ENCODE measurements at regions not wholly inside any gene's neighbourhood (a gene's known extent, or its start where the extent isn't known, plus 50 kb on each side); places are given as distances from the start of the nearest gene placed in this dataset.

DNA sequence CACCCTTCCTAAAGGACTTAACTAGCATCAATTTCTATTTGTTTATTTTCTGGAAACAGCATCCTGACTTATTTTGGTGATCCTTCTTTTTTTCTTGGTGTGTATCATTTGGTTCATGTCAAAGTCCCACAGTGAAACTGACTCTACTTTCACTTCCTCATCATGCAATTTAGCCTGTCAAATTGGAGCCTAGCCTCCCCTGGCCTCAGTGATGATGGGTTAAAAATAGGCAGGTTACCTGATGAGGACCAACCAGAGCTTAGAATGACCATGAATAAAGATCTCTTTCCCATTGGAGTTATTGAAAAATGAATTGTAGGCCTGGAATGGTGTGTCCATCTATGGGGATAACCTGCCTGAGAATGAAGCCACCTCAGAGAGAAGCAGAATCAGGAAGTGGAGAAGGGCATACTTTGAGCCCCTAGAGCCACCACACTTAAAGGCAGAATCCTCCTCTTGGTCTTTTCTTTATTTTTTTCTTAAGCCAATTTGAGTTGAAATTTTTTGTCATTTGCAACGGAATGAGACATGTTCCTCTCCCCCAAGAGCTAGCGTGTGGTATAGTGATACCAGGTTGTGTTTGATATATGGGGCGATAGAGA, 105.6 kb downstream of the BTBD3 start:
- DNase-seq = no peak

DNA sequence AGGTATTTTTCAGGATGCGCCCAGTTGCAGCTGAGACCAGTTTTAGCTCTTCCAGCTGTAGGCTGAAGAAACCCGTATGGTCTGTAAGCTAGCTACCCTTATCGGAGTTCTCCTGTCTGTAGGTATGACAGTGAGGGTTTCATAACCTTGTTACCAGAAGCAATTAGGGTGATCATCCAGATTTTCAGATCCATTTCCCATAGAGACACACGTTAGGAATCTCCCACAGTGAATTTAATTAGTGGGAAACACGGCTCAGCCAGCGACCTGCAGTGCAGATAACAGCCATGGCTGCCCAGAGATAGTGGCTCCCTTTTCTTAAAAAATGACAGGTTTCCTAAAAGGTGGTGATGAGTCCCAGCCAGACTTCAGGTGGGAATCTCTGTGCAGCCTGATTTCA, 111.1 kb downstream of the BTBD3 start:
- no peak for DNase-seq

DNA sequence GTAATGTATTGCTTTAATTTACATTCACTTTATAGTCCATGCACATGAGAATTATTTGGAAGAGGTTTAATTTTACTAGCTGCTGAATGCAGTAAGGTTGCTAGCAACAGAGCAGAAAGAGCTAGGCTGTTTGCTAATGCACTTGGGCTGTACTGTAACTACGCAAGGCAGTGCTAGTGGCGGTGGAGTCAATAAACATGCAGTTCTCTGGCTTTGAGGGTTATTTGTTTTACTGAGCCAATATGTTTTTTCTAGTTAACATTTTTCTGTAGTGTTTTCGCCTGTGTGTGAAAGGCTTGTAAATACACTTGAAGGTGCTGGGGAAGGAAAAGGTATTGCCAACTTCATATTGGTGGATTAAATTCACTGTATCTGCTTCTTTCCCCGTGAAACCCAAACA, 112.8 kb downstream of the BTBD3 start:
- DNase-seq = no peak

DNA sequence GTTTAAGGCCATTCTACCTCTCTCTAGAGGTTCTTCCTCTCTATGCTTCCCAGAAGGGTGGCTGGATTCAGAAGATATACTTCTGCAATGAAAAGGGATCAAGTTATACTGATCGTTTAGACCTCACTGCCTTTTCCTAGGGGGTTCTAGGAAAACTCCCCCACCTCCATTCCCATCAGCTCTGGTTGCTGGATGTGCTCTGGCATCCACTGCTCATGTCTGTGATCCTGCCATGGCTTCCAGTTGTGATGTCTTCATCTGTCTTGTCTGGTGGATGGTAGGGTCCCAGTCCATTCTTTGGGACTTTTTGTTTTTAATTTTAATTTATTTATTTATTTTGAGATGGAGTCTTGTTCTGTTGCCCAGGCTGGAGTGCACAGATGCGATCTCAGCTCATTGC, 118.4 kb downstream of the BTBD3 start:
- no peak for DNase-seq

DNA sequence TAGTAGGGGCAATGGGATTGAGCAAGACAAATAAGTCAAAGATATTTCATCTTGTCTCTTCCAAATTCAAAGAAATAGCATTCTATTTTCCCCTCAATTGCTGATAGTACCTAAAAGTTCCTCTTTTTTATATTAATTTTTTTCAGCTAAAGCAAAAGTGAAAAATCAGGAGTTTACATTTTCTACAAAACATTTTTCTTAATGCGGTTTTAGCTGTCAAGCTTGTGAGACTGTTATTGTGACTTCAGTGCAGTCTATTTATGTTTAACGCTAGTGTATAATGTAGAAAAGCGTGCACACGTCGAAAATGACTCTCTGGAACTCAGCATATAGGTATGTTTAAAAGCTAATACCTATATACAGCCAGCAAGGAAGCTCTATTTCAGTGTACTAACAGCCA, 119.8 kb downstream of the BTBD3 start:
- no peak for DNase-seq

DNA sequence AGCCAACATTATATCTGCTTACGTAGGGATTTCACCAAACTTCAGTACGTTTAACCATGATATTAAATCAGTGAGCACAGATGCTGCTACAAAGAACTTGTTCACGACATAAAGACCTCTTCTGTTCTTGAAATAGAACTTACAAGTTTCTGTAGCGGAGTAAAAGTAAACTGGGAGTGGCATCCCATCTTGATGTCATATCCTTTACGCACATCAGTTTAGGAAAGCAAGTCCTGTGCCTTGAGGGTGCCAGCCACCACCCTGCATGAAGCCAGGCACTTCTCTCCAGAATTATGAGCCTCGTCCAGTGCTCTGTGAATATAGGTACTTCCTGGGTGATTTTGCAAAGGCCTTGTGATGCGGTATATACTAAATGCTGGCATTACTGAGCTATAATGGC, 122.6 kb downstream of the BTBD3 start:
- DNase-seq = no peak

DNA sequence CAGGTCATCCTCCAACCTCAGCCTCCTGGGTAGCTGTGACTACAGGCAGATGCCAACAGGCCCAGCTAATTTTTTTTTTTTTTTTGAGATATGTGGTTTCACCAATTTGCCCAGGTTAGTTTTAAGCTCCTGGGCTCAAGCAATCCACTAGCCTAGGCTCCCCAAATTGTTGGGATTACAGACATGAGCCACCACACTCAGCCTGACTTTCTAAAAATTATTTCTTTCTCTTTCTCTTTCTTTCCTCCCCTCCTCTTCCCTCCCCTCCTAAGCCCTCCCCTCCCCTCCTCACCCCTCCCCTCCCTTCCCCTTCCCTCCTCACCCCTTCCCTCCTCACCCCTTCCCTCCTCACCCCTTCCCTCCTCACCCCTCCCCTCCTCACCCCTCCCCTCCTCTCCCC, 127.3 kb downstream of the BTBD3 start:
- DNase-seq = no peak

DNA sequence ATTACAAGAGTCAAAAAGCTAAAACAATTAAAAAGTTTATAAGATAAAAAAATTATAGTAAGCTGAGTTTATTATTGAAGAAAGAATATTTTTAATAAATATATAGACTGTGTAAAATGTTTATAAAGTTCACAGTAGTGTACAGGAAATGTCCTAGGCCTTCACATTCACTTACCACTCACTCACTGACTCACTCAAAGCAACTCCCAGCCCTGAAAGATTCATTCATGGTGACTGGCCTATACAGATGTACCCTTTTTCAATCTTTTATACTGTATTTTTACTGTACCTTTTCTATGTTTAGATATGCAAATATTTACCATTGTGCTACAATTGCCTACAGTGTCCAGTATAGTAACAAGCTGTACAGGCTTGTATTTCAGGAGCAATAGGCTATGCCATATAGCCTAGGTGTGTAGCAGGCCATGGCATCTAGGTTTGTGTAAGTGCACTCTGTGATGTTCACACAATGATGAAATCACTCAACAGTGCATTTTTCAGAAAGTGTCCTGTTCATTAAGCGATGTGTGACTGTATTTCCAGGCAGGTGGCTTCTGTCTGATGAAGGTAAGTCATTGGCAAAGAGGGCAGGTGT, 130.2 kb downstream of the BTBD3 start:
- no peak for DNase-seq

DNA sequence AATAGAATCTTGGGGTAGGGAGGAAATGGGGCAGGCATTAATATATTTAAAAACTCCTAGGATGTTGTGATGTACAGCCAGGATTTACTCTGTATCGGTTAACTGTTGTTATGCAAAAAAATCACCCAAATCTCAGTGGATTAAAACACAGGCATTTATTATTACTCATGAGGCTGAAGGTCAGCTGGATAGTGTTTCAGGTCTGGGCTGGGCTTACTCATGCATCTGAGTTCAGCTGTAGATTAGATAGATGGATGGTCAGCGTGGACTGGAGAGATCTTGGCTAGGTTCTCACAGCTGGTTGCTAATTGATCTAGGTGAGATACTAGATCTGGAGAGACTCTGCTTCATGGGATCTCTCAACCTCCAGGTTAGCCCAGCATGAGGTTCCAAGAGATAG, 131.4 kb downstream of the BTBD3 start:
- DNase-seq = no peak

DNA sequence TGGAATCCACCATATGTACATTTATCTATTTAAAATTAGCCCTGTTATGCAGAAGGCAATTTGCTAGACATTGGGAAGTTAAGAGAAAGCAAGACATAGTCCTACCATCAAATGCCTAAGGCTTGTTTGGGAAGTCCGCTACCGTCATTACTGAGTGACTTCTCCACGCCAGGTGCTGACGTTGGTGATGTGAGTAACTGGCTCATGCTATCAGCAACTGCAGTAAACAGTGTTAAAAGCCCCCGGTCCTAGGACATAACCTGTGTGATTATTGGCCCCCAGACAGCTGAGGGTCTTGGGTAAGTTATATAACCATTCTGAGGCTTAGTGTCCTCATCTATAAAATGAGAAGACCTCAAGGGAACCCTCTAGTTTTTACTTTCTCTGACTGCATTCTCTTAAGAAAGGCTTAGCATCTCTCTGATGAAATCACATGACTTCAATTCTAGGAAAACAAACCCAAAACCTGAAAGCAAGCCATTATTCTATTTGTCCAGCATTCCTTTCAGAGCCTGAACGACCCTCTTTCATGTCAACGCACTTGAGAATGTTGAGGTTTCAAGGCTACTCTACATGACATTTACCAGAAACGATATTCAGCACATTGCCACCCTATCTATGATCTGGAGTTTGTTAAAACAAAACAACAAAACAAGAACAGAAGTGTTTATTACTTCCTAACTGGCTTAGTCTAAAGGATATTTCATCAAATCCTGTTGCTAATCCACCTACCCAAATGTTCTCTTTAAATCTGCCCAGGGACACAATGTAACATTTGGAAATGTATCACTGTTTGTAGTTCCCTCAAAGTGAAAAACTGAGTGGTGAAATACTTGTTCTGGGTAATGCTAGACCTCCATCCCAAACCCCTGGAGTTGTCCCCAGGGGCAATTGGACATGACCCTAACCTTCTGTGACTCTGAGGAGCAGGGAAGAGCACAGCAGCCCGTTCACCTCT, 133.8 kb downstream of the BTBD3 start:
- DNase-seq = no peak

DNA sequence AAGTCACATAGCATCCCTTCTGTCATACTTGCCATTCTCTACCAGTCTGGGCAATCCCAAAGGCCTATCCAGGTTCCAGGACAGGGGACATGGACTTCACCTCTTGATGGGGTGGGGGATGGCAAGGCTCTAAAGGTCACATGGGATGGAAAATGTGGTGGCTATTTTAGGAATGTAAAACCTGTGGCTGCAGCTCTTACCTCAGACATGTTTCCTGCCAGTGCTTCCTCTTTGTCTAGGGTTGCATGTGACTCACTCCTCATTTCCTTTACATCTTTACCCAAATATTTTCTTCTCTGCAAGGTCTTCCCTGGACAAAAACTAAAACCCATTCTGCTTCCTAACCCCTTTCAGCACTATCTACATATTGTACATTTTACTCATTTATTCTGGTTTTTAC, 135.7 kb downstream of the BTBD3 start:
- DNase-seq = no peak

DNA sequence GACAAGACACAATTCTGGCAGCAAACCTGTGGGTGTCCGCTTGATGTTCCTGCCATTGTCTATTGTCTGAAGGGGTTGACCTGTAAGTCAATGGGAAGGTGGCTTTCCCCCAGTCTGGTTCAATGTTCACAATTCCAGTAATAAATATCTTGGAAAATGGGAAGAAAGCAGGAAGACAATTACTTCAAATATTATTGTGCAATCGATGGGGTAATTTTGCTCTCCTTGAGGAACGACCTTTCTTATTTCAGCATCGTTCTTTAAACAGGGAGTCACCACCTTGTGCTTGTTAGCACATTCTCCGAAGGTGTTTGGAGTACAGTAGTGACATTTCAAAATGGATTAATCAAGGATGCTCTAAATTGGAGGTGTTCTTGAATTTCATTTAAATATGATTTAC, 136.9 kb downstream of the BTBD3 start:
- no peak for DNase-seq

DNA sequence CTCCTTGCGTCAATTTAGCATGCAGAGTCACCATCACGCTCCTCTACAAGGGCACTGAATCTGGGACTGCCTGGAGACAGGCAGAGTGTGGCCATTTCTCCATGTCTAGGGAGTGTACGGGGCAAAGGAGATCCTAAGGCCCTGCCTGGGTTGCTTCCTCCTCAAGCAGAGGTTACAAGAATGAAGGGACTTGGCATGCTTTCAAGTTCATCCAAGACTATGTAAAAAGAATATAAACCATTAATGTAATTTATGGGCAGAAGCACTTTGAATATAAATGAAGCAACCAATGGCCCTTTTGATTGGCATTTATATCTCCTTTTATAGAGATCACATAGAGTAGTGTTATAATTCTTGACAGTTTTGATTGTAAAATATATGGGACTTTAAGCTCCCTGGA, 137.5 kb downstream of the BTBD3 start:
- no peak for DNase-seq

DNA sequence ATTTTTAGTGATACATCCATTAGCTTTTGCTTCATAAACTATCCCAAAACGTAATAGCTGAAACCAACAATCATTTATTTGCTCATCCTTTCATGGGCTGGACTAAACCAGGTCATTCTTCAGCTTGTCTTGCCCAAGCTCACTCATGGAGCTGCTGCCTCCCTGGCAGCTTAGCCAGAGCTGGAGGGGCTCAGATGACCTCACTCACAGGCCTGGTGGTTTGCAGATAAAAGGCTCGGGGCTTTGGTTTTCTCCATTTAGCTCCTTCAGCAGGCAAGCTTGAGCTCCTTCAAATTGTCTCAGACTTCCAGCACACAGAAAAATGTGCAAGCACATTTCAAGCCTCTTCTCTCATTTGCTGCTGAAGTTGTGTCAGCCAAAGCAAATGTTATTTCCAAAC, 139.1 kb downstream of the BTBD3 start:
- no peak for DNase-seq

DNA sequence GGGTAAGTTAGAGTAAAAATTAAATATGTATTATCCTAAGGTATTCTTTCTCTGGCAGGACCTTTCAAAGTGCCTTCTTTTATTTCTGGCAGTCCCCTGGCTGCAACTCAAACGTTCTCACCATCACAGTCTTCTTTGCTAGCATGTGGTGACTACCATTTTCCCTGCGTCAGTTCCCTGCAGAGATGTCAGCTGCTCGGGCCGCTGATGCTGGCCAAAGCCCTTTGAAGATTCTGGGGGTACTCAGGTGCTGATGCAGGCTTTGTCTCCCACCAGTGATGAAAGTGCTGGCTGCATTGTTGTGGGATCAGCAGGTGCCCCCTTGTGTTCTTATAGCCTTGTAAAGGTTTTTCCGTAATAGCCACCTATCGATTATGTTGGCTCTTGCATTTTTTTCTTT, 140.1 kb downstream of the BTBD3 start:
- DNase-seq = no peak

DNA sequence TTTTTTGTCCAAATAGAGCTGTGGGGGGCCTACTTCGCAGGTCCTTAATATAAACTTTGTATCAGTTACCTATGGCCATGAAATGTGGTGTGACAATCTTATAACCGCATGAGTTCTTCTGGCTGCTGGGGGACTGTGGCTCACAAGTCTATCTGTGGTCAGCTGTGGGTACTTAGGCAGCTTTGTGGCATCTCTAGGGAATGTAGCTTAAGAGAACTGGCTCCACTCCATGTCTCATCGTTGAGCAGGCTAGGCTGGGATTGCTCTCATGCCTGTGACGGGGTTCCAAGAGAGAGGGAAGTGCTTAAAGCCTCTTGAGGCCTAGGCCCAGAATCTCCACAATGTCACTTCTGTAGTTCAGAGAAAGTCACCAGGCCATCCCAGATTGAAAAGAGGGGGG, 140.5 kb downstream of the BTBD3 start:
- DNase-seq = no peak

DNA sequence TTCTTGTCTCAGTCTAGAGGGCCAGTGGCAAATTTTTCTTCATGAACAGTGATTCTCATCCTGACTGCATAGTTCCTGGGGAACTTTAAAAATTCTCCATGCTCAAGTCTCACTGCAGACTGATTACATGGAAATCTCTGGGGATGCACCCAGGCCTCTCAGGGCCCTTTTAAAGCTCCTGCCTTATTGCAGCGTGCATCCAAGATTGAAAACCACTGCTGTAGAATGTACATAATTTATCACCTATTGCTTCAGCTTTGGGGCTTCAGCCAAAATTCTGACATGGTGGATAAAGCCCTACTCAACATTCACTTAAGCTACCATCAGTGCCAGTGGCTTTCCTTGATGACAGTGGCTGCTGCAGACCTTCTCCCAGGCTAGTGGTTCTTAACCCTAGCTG, 143.8 kb downstream of the BTBD3 start:
- no peak for DNase-seq

DNA sequence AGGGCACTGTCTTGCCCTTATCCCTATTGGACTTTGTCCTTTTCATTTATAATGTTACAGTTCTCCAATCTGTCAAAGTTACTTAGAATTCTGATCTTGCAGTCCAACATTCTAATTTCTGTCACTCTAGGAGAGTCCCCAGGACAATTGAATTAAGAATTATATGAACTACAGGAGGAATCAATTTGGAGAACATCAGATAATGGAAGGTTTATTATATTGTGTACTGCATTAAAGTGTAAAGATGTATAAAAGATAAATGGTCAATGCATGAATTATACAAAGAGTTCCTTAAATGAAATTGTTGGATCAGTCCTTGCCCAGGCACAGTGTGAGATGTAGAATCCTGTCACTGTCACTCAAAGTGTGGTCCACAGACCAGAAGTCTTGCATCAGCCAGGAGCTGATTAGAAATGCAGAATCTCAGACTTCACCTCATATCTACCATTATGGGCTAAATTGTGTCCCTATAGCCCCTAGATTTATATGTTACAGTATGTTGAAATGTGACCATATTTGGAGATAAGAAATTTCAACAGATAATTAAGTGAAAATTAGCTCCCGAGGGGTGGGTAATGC, 145.5 kb downstream of the BTBD3 start:
- DNase-seq = no peak

DNA sequence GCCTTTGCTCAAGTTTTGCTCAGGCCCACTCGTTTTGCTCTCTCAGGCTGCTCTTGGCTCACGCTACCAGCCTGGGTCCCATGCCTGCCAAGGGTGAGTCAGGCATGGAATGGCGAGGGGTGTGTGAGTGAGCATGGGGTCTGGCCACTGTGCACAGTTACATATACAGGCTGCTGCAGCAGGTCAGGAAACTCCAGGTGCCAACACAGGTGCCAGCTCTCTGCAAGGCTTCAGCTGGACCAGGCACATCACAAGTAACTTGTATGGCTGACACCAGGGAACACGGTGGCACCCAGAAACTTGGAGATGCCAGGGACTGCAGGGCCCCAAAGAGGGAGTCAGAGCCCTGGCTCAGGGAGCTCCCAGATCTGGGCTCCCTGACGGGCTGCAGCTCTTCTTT, 146.8 kb downstream of the BTBD3 start:
- no peak for DNase-seq

DNA sequence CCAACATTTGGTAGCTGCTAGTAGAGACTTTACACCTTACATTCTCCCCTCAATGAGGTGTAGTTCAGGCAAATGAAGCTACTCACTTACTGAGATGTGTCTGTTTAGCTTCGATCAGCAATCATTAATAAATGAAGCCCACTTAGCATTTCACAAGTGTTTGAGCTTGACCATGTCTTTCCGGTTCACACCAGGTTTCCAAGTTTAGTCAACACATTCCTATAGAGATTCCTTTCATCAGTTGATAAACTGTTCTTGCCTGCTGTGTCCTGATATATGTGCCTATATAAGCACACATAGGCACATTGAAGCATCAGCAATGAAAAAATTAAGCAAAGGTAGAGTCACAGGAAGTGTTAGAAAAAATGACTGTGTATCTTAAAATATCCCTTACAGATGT, 150.0 kb downstream of the BTBD3 start:
- no peak for DNase-seq

DNA sequence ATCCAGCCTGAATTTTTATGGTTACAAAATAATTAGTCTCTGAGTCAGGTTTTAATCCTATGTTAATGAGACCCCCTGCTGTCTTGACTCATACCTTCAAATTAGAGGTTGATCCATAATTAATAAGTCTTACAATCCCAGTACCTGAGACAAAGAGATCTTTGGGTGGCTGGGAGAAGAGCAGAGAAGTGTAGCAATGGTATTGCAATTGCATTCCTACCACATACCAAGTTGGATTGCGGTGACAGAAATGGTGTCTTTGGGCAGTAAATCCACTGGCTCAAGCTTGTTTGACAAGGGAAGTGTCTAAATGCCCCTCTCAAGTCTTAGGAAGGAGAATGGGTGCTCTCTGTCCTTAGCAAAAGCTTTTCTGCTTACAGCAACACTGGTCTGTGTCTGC, 150.4 kb downstream of the BTBD3 start:
- DNase-seq = no peak

DNA sequence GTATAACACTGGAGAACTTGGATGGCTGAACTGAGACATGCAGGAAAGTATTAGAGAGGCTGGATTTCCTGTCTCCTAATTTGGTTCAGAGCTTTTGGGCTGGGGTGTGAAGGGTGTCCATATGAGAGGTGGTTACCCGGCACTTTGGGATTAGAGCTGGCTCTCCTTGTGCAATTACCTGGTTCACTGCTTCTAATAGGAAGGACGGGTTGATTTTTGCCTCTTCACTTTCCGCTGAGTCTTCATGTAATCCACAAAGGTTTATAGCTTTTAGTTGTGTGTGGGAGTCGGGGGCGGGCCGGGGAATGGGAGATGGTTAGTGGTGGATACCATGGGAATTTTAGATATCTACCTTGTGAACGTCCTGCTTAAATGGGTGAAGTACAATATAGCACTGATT, 151.5 kb downstream of the BTBD3 start:
- no peak for DNase-seq

DNA sequence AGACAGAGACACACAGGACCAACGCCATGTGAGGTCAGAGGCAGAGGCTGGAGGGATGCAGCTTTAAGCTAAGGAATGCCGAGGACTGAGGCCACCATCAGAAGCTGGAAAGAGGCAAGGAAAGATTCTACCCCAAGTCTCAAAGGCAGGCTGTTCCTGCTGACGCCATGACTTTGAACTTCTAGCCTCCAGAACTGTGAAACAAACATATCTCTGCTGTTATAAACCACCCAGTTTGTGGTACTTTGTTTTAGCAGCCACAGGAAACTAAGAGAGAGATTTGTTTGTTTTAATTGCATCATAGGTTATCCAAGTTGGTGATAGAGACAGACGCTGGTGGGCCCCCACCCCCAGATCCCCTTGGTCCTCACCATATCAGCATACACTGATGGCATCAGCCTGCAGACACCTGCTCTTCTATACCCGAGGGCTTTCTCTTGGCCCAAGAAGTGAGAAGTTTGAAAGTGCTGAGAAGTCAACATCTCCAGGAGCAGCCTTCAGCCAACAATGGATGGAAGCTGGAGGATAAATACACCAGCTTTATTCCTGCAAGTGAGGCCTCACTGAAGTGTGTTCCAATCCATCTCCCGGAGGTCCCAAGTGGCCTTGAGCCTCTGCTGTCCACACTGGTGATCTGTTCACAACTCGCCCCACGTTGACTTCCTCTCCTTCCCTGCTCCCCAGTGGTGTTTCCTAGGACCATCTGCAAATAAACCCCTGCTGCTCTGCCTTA, 154.7 kb downstream of the BTBD3 start:
- DNase-seq = no peak

All from T-helper 1 cell (primary cell).